GM10266 (cell line): ENCODE measurements at regions not wholly inside any gene's neighbourhood (a gene's known extent, or its start where the extent isn't known, plus 50 kb on each side); places are given as distances from the start of the nearest gene placed in this dataset.

Experiments used
- DNase-seq: peaks from one replicate; pipeline ENCODE4 v3.0.0; 2012; ENCODE audit errors: extremely low spot score
- TF ChIP-seq, protein P1 (sequence below): IDR thresholded peaks from 2 replicates; pipeline ENCODE4 v1.5.1; 2012; ENCODE audit warnings: mild to moderate bottlenecking, low read depth; ENCODE audit not compliant: control insufficient read depth, insufficient read depth; ENCODE audit errors: missing control alignments

DNA sequence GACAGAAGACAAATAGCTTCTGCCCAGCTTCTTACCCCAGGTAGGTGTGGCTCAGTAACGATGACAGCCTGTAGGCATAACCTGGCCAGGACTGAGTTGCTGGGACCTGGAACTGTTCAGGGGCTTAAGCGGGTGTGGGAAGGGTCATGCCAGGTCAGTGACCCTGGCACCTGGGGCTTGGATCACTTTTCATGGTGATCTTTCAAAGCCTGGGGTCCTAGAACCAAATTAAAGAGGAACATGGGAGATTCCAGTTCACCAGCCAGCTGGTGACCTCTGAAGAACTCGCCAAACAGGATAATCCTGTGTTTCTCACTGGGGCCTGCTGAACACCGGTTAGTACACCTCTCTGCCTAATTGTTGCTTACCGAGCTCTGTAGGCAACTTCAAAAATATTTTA lies 102.6 kb upstream of the LMNTD1 start:
- DNase-seq: no peak
- TF ChIP-seq, protein P1, sequence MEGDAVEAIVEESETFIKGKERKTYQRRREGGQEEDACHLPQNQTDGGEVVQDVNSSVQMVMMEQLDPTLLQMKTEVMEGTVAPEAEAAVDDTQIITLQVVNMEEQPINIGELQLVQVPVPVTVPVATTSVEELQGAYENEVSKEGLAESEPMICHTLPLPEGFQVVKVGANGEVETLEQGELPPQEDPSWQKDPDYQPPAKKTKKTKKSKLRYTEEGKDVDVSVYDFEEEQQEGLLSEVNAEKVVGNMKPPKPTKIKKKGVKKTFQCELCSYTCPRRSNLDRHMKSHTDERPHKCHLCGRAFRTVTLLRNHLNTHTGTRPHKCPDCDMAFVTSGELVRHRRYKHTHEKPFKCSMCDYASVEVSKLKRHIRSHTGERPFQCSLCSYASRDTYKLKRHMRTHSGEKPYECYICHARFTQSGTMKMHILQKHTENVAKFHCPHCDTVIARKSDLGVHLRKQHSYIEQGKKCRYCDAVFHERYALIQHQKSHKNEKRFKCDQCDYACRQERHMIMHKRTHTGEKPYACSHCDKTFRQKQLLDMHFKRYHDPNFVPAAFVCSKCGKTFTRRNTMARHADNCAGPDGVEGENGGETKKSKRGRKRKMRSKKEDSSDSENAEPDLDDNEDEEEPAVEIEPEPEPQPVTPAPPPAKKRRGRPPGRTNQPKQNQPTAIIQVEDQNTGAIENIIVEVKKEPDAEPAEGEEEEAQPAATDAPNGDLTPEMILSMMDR: no peak

GRCh38 chr12:25659621-25660020 lies 106.5 kb upstream of the LMNTD1 start:
- TF ChIP-seq, protein P1: no peak
- DNase-seq: no peak

DNA sequence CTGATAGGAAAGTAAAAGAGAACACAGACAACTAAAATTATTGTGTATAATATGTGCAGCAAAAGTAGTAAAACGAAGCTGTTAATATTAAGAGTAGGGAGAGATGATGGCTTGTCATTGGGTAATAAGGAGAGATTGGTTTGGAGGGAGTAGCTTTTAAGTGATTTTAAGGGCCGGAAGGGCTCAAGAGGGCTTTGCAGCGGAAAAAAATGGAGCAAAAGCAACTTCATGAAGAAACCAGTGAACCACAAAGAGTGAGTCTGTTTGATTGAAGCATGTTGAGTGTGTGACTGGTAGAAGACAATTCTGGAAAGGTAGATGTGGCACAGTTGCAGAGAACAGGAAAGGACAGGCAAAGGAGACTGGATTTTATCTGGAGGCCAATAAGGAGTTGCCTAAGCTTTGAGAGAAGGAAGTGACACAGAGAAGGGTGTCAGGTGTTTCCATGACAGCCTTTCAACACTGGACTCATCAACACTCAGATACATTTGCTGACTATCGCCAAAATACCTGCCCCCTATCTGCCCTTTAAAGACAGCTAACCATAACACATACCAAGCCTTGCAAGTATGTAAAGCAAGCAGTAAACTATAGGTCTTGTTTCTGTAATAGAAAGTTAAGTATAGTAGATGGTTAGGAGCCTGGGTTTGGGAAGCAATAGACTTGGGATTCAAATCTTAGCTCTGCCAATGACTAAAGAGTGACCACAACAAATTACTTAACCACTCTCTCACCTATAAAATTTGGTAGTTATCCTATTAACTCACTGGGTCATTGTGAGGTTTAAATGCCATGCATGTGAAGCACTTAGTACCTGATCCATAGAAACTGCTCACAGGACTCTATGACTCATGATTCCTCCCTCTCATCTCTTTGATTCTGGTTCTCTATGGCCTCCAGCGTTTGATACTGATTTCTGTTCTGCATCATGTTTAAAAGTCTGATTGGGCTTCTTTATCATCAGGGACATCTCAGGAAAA lies 117.3 kb upstream of the LMNTD1 start:
- TF ChIP-seq, protein P1: no peak
- DNase-seq: no peak

DNA sequence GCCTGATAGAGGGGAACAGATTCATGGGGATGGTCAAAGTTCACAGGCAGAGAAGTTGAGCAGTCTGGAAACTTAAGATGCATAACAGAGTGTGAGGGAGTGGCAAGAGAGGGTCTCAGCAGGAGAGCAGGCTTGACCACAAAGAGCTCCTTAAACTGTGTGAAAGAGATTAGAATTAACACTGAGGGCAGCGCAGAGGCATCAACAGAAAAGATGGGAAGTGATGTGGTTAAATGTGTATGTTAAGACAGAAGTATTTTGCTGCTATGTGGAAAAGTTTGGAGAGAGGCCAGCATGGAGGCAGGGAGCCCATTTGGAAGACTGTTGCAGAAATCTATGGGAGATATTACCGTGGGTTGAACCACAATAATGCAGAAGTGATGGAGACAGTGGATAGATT lies 122.7 kb upstream of the LMNTD1 start:
- DNase-seq: no peak
- TF ChIP-seq, protein P1: no peak

DNA sequence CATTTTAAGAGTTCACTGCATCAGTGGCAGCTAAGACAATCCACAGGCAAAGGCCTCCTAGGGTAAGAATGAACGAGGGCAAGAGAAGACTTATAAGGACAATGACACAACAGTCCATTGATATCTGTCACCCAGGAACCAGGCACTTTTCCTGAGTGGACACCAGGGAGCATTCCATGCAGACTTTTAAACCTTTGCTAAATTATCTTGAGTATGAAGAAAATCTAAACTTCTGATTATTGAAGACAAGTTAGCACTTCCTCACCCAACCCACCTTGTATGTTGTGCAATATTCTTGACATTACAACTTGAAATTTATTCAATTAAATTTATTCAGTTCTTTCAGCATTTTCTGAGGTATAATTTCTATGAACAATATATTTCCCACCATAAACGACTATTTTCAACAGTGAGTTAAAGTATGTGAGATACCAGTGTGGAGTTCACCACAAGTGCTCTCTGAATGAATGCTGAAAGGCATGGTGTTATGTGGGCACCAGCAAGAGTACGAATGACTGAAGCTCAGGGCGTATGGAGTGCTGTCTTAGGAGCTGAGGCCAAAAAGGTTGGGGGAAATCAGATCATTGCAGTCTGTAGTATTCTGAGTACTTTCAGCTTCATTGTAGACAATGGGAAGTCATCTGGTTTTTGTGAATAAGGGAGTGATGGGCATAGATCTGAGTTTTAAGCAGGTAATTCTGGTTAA lies 124.3 kb upstream of the LMNTD1 start:
- TF ChIP-seq, protein P1: peak; percentile 8
- no peak for DNase-seq

DNA sequence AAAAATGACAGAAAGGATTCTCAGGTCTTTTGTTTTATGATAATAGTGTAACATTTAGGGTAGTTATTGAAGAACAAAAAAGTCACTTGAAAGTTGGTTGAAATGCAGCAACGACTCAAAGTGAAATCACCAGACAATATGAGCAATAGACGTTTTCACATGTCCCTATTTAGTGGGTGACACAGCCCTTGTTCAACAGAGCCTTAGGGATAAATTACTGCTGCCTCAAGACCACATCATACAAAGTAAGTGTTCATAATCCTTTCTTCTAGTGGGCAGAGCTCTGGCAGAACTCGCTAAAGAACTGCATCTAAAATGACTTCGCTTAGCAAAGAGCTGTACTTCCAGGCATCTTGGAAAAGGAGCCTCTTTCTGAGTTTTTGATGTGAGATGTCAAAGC lies 128.5 kb upstream of the LMNTD1 start:
- TF ChIP-seq, protein P1: no peak
- DNase-seq: no peak

GRCh38 chr12:25682421-25682820 lies 129.3 kb upstream of the LMNTD1 start:
- no peak for DNase-seq
- TF ChIP-seq, protein P1: no peak
